ENCODE measurements at regions not wholly inside any gene's neighbourhood (a gene's known extent, or its start where the extent isn't known, plus 50 kb on each side); places are given as distances from the start of the nearest gene placed in this dataset.

DNA sequence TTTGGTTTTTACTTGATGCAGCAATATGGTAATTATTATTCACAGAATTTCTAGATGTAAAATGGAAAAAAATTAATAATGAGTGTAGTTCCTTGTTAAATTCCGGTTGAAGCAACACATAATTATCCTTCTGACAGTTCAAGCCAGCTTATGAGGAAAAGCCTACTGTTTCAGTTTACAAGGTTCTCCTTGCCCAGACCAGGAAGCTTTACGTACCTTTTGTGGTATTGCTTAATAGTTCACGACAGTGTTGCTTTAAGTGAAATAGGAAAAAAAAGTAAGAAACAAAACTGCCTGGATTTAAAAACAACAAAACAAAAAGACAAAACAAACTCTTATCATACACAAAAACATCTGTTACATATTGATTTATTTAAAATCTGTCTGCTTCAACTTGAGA is 547.3 kb upstream of the C9orf72 start (continued):
- no peak for TF ChIP-seq REST (IDR thresholded peaks at IDR 0.05; ENCODE audit: low read depth)
- no peak for TF ChIP-seq SP1 (IDR thresholded peaks at IDR 0.05; ENCODE audit: low read depth)
- TF ChIP-seq SRF (IDR thresholded peaks at IDR 0.05; ENCODE audit: low read depth): no peak
- TF ChIP-seq ZFX (IDR thresholded peaks at IDR 0.05): no peak
- TF ChIP-seq YY1 (IDR thresholded peaks at IDR 0.05; ENCODE audit: extremely low read depth, insufficient replicate concordance, low read depth, low read length): no peak
- no peak for TF ChIP-seq JUND (IDR thresholded peaks at IDR 0.05)
- TF ChIP-seq, protein P1, sequence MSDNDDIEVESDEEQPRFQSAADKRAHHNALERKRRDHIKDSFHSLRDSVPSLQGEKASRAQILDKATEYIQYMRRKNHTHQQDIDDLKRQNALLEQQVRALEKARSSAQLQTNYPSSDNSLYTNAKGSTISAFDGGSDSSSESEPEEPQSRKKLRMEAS (IDR thresholded peaks at IDR 0.05): no peak
- no peak for TF ChIP-seq CBX3 (IDR thresholded peaks at IDR 0.05; ENCODE audit: low read depth)
- TF ChIP-seq TCF7L2 (IDR thresholded peaks at IDR 0.05; ENCODE audit: borderline replicate concordance, extremely low read depth, insufficient read depth, insufficient read length): no peak
- TF ChIP-seq ELF1 (IDR thresholded peaks at IDR 0.05; ENCODE audit: borderline replicate concordance, low read depth): no peak
- TF ChIP-seq, protein P2, sequence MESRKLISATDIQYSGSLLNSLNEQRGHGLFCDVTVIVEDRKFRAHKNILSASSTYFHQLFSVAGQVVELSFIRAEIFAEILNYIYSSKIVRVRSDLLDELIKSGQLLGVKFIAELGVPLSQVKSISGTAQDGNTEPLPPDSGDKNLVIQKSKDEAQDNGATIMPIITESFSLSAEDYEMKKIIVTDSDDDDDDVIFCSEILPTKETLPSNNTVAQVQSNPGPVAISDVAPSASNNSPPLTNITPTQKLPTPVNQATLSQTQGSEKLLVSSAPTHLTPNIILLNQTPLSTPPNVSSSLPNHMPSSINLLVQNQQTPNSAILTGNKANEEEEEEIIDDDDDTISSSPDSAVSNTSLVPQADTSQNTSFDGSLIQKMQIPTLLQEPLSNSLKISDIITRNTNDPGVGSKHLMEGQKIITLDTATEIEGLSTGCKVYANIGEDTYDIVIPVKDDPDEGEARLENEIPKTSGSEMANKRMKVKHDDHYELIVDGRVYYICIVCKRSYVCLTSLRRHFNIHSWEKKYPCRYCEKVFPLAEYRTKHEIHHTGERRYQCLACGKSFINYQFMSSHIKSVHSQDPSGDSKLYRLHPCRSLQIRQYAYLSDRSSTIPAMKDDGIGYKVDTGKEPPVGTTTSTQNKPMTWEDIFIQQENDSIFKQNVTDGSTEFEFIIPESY (IDR thresholded peaks at IDR 0.05; ENCODE audit: extremely low read depth, insufficient replicate concordance, low read length): no peak
